H1 (cell line): ENCODE measurements at regions not wholly inside any gene's neighbourhood (a gene's known extent, or its start where the extent isn't known, plus 50 kb on each side); places are given as distances from the start of the nearest gene placed in this dataset.

Experiments used
- CEBPB ChIP-seq: IDR thresholded peaks from 2 replicates; pipeline ENCODE4 v1.6.1; 2012; ENCODE audit warnings: low read depth, low read length
- CHD7 ChIP-seq: fragments of 300-600 bp; sonication (generic); IDR thresholded peaks from 2 replicates; pipeline ENCODE4 v1.7.1; 2012; ENCODE audit warnings: low read length, moderate library complexity, mild to moderate bottlenecking, inconsistent platforms; ENCODE audit not compliant: insufficient replicate concordance
- FOSL1 ChIP-seq: IDR thresholded peaks from 2 replicates; pipeline ENCODE4 v1.6.1; 2011; ENCODE audit warnings: mild to moderate bottlenecking, low read depth, low read length, moderate library complexity; ENCODE audit not compliant: insufficient read depth
- MAX ChIP-seq: IDR thresholded peaks from 2 replicates; pipeline ENCODE4 v1.6.1; 2012; ENCODE audit warnings: inconsistent platforms
- SIX5 ChIP-seq: IDR thresholded peaks from 2 replicates; pipeline ENCODE4 v1.6.1; 2011; ENCODE audit warnings: mild to moderate bottlenecking, low read depth, low read length
- TAF1 ChIP-seq: IDR thresholded peaks from 2 replicates; pipeline ENCODE4 v1.6.1; 2011; ENCODE audit warnings: mild to moderate bottlenecking, low read depth, low read length
- TBP ChIP-seq: IDR thresholded peaks from 2 replicates; pipeline ENCODE4 v1.6.1; 2011; ENCODE audit warnings: low read depth, low read length, improper control_type of control experiment
- TEAD4 ChIP-seq: IDR thresholded peaks from 2 replicates; pipeline ENCODE4 v1.6.1; 2012; ENCODE audit warnings: low read depth, low read length, inconsistent platforms, mixed read lengths

GRCh38 chr13:70784207-70784989, 676.1 kb upstream of the KLHL1 start (continued):
- TF ChIP-seq CHD7 (no peak), TAF1 (no peak), FOSL1 (no peak), TEAD4 (no peak), MAX (no peak), SIX5 (no peak), CEBPB (no peak), TBP (no peak)
